ENCODE measurements at regions not wholly inside any gene's neighbourhood (a gene's known extent, or its start where the extent isn't known, plus 50 kb on each side); places are given as distances from the start of the nearest gene placed in this dataset.

DNA sequence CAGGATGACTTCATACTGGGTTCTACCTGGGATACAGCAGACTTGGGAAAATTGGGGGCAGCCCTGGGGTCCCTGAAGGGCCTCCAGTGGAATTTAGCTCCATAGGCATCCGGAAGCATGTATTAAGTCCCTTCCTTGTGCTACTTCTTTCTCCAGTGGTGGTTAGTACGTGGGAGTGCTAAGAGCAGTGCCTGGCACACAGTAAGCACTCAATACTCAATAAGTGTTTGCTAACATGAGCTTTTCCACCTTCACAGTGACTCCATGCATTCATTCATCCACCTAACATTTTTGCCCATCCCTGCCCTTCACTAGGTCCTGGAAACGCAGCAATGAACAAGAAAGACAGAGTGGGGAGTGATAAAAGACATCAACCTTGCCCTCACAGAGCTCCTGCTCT, 120.5 kb downstream of the MN1 start:
- H2BK120ac ChIP-seq (ENCODE audit: low read depth, low read length): no peak overlapping the region
- WGBS (ENCODE audit: extremely low coverage, insufficient coverage, low lambda C conversion rate): no CpG with 5 or more reads among the region's 3 CpGs
- no peaks in the 10 kb centered on the region for H3K27me3 ChIP-seq (ENCODE audit: insufficient read depth, low read length, poor library complexity)

DNA sequence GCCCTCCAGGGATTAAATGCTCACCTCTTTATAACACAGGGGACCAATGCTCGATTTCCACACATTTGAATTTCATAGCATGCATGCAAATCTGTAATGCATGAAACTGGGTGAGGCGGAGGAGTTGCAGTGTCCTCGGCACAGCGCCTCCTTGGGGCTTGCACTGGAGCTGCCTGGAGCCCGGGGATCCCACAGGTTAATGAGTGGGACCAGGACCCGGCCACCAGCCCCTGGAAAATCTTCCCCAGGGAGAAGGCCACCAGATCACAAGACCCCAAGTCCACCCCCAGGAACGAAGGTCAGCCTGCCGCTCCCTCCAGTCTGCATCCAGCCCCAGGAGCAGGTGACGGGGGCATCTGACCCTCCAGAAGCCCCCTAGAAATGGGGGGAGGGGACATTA, 119.1 kb downstream of the MN1 start:
- no peak overlapping the region for H3K4ac ChIP-seq (ENCODE audit: low read depth, low read length)
- no peak overlapping the region for H3K4me2 ChIP-seq (ENCODE audit: low read length)
- H4K8ac ChIP-seq (ENCODE audit: low read depth, low read length): no peak overlapping the region
- H3K4me1 ChIP-seq (ENCODE audit: control insufficient read depth, low read depth, low read length): peaks cover 4% of the 10 kb centered on the region
- no peak overlapping the region for H2BK120ac ChIP-seq (ENCODE audit: low read depth, low read length)
- H3K18ac ChIP-seq (ENCODE audit: low read length): no peak overlapping the region
- H3K9ac ChIP-seq (ENCODE audit: low read length): no peak overlapping the region
- no peak overlapping the region for H2AK5ac ChIP-seq (ENCODE audit: low read length)
- H3K79me1 ChIP-seq (ENCODE audit: low read length): no peaks in the 10 kb centered on the region
- H3K27me3 ChIP-seq (ENCODE audit: insufficient read depth, low read length, poor library complexity): no peaks in the 10 kb centered on the region
- no peak overlapping the region for H2BK15ac ChIP-seq (replicated peaks; ENCODE audit: low read depth)
- no peak overlapping the region for H3K27ac ChIP-seq (ENCODE audit: low read depth, low read length)
- WGBS (ENCODE audit: extremely low coverage, insufficient coverage, low lambda C conversion rate): no CpG with 5 or more reads among the region's 9 CpGs
- H3K4me3 ChIP-seq (ENCODE audit: low read length): no peak overlapping the region
- H3K56ac ChIP-seq (ENCODE audit: low read length): no peak overlapping the region
- H3K79me2 ChIP-seq (ENCODE audit: control insufficient read depth, insufficient read depth, low read length): no peaks in the 10 kb centered on the region
- no peak overlapping the region for H2BK5ac ChIP-seq (ENCODE audit: low read length)
- no peak overlapping the region for H4K5ac ChIP-seq (ENCODE audit: low read length)
- H3K36me3 ChIP-seq (ENCODE audit: control insufficient read depth, insufficient read depth, low read length): no peaks in the 10 kb centered on the region
- no peak for DNase-seq
- no peak overlapping the region for H3K23ac ChIP-seq (ENCODE audit: low read length)

More for the DNA sequence above, 120.5 kb downstream of the MN1 start:
- Histone ChIP-seq H3K18ac (ENCODE audit: low read length) (no peak overlapping the region), H2BK15ac (replicated peaks; ENCODE audit: low read depth) (no peak overlapping the region), H4K5ac (ENCODE audit: low read length) (no peak overlapping the region), H3K36me3 (ENCODE audit: control insufficient read depth, insufficient read depth, low read length) (no peaks in the 10 kb centered on the region), H3K79me1 (ENCODE audit: low read length) (no peaks in the 10 kb centered on the region), H2AK5ac (ENCODE audit: low read length) (no peak overlapping the region), H2BK5ac (ENCODE audit: low read length) (no peak overlapping the region), H3K79me2 (ENCODE audit: control insufficient read depth, insufficient read depth, low read length) (no peaks in the 10 kb centered on the region), H3K4me1 (ENCODE audit: control insufficient read depth, low read depth, low read length) (peaks cover 4% of the 10 kb centered on the region), H3K4ac (ENCODE audit: low read depth, low read length) (no peak overlapping the region), H3K23ac (ENCODE audit: low read length) (no peak overlapping the region), H3K56ac (ENCODE audit: low read length) (peak overlapping the region; percentile 61), H3K4me3 (ENCODE audit: low read length) (no peak overlapping the region), H3K27ac (ENCODE audit: low read depth, low read length) (no peak overlapping the region), H3K9ac (ENCODE audit: low read length) (no peak overlapping the region), H4K8ac (ENCODE audit: low read depth, low read length) (no peak overlapping the region), H3K4me2 (ENCODE audit: low read length) (no peak overlapping the region)
- no peak for DNase-seq

DNA sequence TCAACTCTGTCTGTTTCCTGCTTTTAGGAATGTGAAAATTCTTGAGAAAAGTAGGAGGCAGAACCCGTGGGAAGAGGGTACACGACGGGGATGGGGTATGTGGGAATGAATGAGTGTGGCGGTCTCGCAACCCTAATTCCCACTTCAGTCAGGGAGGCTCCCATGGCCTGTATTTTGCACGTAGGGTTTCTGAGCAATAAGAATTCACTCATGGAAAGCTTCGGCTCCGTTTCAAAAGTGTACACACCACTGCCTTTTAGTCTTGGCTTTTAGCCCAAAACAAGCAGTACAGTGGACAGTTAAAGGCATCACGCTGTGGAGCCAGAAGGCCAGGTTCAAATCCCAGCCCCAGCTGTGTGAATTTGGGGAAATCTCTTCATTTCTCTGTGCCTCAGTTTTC, 116.7 kb downstream of the MN1 start:
- Histone ChIP-seq H2BK15ac (replicated peaks; ENCODE audit: low read depth) (no peak overlapping the region), H3K4me2 (ENCODE audit: low read length) (no peak overlapping the region), H3K27me3 (ENCODE audit: insufficient read depth, low read length, poor library complexity) (no peaks in the 10 kb centered on the region), H3K4me3 (ENCODE audit: low read length) (no peak overlapping the region), H2BK120ac (ENCODE audit: low read depth, low read length) (no peak overlapping the region), H4K5ac (ENCODE audit: low read length) (no peak overlapping the region), H3K79me2 (ENCODE audit: control insufficient read depth, insufficient read depth, low read length) (no peaks in the 10 kb centered on the region), H3K23ac (ENCODE audit: low read length) (no peak overlapping the region), H3K79me1 (ENCODE audit: low read length) (peaks cover 2% of the 10 kb centered on the region), H3K4me1 (ENCODE audit: control insufficient read depth, low read depth, low read length) (peaks cover 4% of the 10 kb centered on the region), H3K27ac (ENCODE audit: low read depth, low read length) (no peak overlapping the region), H3K56ac (ENCODE audit: low read length) (peak overlapping the region; percentile 46), H3K36me3 (ENCODE audit: control insufficient read depth, insufficient read depth, low read length) (peaks cover 3% of the 10 kb centered on the region), H2BK5ac (ENCODE audit: low read length) (no peak overlapping the region), H2AK5ac (ENCODE audit: low read length) (no peak overlapping the region), H3K4ac (ENCODE audit: low read depth, low read length) (no peak overlapping the region), H3K9ac (ENCODE audit: low read length) (no peak overlapping the region), H4K8ac (ENCODE audit: low read depth, low read length) (no peak overlapping the region), H3K18ac (ENCODE audit: low read length) (no peak overlapping the region)
- DNase-seq: no peak
- WGBS (ENCODE audit: extremely low coverage, insufficient coverage, low lambda C conversion rate): no CpG with 5 or more reads among the region's 9 CpGs

DNA sequence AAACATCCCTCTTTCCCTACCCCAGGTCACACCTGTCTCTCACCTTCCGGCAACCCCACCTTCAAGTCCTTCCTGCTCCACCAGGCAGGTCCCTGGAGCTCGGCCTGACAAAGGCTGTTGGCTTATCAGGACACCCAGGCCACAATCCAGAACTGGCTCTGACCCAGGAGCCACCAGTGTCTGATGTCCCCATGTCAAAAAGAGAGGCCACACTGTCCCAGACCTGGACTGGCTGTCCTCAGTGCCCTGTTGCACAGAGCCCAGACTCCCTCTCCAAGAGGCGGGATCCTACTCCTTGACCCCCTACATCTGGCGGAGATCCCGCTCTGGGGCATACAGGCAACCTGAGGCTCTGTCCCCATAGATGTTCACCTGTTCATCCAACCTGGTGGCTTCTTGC, 116.0 kb downstream of the MN1 start:
- Histone ChIP-seq H3K27me3 (ENCODE audit: insufficient read depth, low read length, poor library complexity) (no peaks in the 10 kb centered on the region), H3K23ac (ENCODE audit: low read length) (no peak overlapping the region), H3K4me2 (ENCODE audit: low read length) (no peak overlapping the region), H3K36me3 (ENCODE audit: control insufficient read depth, insufficient read depth, low read length) (peaks cover 3% of the 10 kb centered on the region), H3K18ac (ENCODE audit: low read length) (no peak overlapping the region), H3K4me3 (ENCODE audit: low read length) (no peak overlapping the region), H3K4ac (ENCODE audit: low read depth, low read length) (no peak overlapping the region), H3K9ac (ENCODE audit: low read length) (no peak overlapping the region), H2AK5ac (ENCODE audit: low read length) (no peak overlapping the region), H2BK120ac (ENCODE audit: low read depth, low read length) (no peak overlapping the region), H2BK15ac (replicated peaks; ENCODE audit: low read depth) (no peak overlapping the region), H3K27ac (ENCODE audit: low read depth, low read length) (no peak overlapping the region), H3K79me1 (ENCODE audit: low read length) (peaks cover 2% of the 10 kb centered on the region), H4K8ac (ENCODE audit: low read depth, low read length) (no peak overlapping the region), H3K79me2 (ENCODE audit: control insufficient read depth, insufficient read depth, low read length) (no peaks in the 10 kb centered on the region), H4K5ac (ENCODE audit: low read length) (no peak overlapping the region), H3K56ac (ENCODE audit: low read length) (no peak overlapping the region), H3K4me1 (ENCODE audit: control insufficient read depth, low read depth, low read length) (peaks cover under 1% of the 10 kb centered on the region), H2BK5ac (ENCODE audit: low read length) (no peak overlapping the region)
- WGBS (ENCODE audit: extremely low coverage, insufficient coverage, low lambda C conversion rate): no CpG with 5 or more reads among the region's 5 CpGs
- no peak for DNase-seq

DNA sequence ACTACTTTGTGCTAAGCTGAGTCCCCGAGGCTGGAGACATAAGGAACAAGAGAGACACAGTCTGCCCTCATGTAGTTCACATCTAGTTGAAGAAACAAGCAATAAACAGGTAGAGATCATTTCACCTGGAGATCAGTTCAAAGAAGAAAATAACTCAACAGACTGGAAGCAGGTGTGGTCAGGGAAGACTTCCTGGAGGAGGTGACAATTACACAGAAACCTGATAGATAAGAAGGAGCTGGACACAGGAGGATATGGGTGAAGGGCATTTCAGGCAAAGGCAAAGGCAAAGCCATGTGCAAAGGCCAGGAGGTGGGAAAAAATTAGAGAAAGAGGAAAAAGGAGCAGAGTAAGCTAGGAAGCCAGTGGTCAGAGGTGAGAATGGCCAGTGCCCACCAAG, 115.6 kb downstream of the MN1 start:
- no peaks in the 10 kb centered on the region for H3K27me3 ChIP-seq (ENCODE audit: insufficient read depth, low read length, poor library complexity)
- H3K9ac ChIP-seq (ENCODE audit: low read length): no peak overlapping the region
- no peaks in the 10 kb centered on the region for H3K4me1 ChIP-seq (ENCODE audit: control insufficient read depth, low read depth, low read length)
- no peak overlapping the region for H4K5ac ChIP-seq (ENCODE audit: low read length)
- WGBS (ENCODE audit: extremely low coverage, insufficient coverage, low lambda C conversion rate): no CpG with 5 or more reads among the region's 1 CpG
- H3K4me2 ChIP-seq (ENCODE audit: low read length): no peak overlapping the region
- H3K56ac ChIP-seq (ENCODE audit: low read length): no peak overlapping the region
- H3K23ac ChIP-seq (ENCODE audit: low read length): no peak overlapping the region
- H3K79me1 ChIP-seq (ENCODE audit: low read length): peaks cover 2% of the 10 kb centered on the region
- H3K36me3 ChIP-seq (ENCODE audit: control insufficient read depth, insufficient read depth, low read length): peaks cover 3% of the 10 kb centered on the region
- H3K4me3 ChIP-seq (ENCODE audit: low read length): no peak overlapping the region
- no peak overlapping the region for H2BK120ac ChIP-seq (ENCODE audit: low read depth, low read length)
- no peak for DNase-seq
- no peak overlapping the region for H3K18ac ChIP-seq (ENCODE audit: low read length)
- H3K4ac ChIP-seq (ENCODE audit: low read depth, low read length): no peak overlapping the region
- H3K79me2 ChIP-seq (ENCODE audit: control insufficient read depth, insufficient read depth, low read length): no peaks in the 10 kb centered on the region
- no peak overlapping the region for H2BK15ac ChIP-seq (replicated peaks; ENCODE audit: low read depth)
- no peak overlapping the region for H2AK5ac ChIP-seq (ENCODE audit: low read length)
- H3K27ac ChIP-seq (ENCODE audit: low read depth, low read length): no peak overlapping the region
- no peak overlapping the region for H4K8ac ChIP-seq (ENCODE audit: low read depth, low read length)
- no peak overlapping the region for H2BK5ac ChIP-seq (ENCODE audit: low read length)

DNA sequence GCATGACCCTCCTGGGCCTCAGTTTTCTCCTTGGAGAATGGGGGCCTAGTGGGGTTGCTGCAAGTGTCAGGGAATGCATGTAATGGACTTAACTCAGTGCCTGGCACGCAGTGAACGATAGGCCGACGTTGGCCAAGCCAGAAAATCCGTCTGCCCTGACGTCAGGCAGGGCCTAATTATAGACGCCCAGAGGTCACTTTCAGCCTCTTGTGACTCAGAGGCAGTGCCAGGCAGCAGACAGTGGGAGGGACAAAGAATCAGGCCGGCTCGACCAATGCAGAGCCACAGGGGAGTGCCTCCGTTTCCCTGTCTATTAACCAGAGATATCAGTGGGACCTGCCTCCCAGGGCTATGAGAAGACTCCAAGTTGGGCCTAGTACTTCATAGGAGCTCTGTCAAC, 115.0 kb downstream of the MN1 start:
- H3K4me3 ChIP-seq (ENCODE audit: low read length): no peak overlapping the region
- no peak overlapping the region for H3K18ac ChIP-seq (ENCODE audit: low read length)
- no peak overlapping the region for H2AK5ac ChIP-seq (ENCODE audit: low read length)
- no peak overlapping the region for H3K9ac ChIP-seq (ENCODE audit: low read length)
- no peaks in the 10 kb centered on the region for H3K27me3 ChIP-seq (ENCODE audit: insufficient read depth, low read length, poor library complexity)
- no peak overlapping the region for H3K4me2 ChIP-seq (ENCODE audit: low read length)
- WGBS (ENCODE audit: extremely low coverage, insufficient coverage, low lambda C conversion rate): no CpG with 5 or more reads among the region's 10 CpGs
- no peak for DNase-seq
- no peak overlapping the region for H4K8ac ChIP-seq (ENCODE audit: low read depth, low read length)
- peaks cover 3% of the 10 kb centered on the region for H3K36me3 ChIP-seq (ENCODE audit: control insufficient read depth, insufficient read depth, low read length)
- H3K4me1 ChIP-seq (ENCODE audit: control insufficient read depth, low read depth, low read length): no peaks in the 10 kb centered on the region
- peaks cover 2% of the 10 kb centered on the region for H3K79me1 ChIP-seq (ENCODE audit: low read length)
- no peak overlapping the region for H3K23ac ChIP-seq (ENCODE audit: low read length)
- H3K79me2 ChIP-seq (ENCODE audit: control insufficient read depth, insufficient read depth, low read length): no peaks in the 10 kb centered on the region
- no peak overlapping the region for H3K4ac ChIP-seq (ENCODE audit: low read depth, low read length)
- no peak overlapping the region for H3K56ac ChIP-seq (ENCODE audit: low read length)
- no peak overlapping the region for H2BK120ac ChIP-seq (ENCODE audit: low read depth, low read length)
- no peak overlapping the region for H4K5ac ChIP-seq (ENCODE audit: low read length)
- H3K27ac ChIP-seq (ENCODE audit: low read depth, low read length): no peak overlapping the region
- H2BK5ac ChIP-seq (ENCODE audit: low read length): no peak overlapping the region
- no peak overlapping the region for H2BK15ac ChIP-seq (replicated peaks; ENCODE audit: low read depth)

Data from mesendoderm (in vitro differentiated cells).